T-helper 1 cell treated with Interleukin-12 subunit alpha and Interleukin-12 subunit beta and Interleukin-4 antibody, amounts not matched to agents 30 ng/mL and 1 ng/mL, for 36 hours (primary cell): ENCODE measurements at regions not wholly inside any gene's neighbourhood (a gene's known extent, or its start where the extent isn't known, plus 50 kb on each side); places are given as distances from the start of the nearest gene placed in this dataset.
"Not testable (repeated sequence)": the region's sequence is repeated elsewhere in the genome, so short reads cannot be mapped to it uniquely, and the experiment has no call there.

Experiments
- intact Hi-C: fragments of 100-400 bp; cut with micrococcal nuclease; formaldehyde crosslinking; loops from one replicate; pipeline ENCODE4 v1.15.1; 2024

- intact Hi-C loops = not testable (repeated sequence)
These were observed 57.4 kb downstream of the FTHL17 start for GRCh38 chrX:31014474-31014873.

- intact Hi-C loops = no loop called here
These were observed 59.3 kb downstream of the FTHL17 start for GRCh38 chrX:31012509-31013025.

- intact Hi-C loops = no loop called here
These were observed 64.5 kb downstream of the FTHL17 start for GRCh38 chrX:31007321-31007720.

- intact Hi-C loops = no loop called here
These were observed 65.8 kb downstream of the FTHL17 start for GRCh38 chrX:31006027-31006426.

GRCh38 chrX:30997411-30997810, 74.4 kb downstream of the FTHL17 start:
- intact Hi-C loops = no loop called here

GRCh38 chrX:30995705-30996104, 76.1 kb downstream of the FTHL17 start:
- intact Hi-C loops = no loop called here

- intact Hi-C loops = no loop called here
These were observed 76.7 kb downstream of the FTHL17 start for GRCh38 chrX:30995060-30995700.

- intact Hi-C loops = not testable (repeated sequence)
These were observed 77.8 kb downstream of the FTHL17 start for GRCh38 chrX:30994018-30994417.

- intact Hi-C loops = no loop called here
These were observed 79.4 kb downstream of the FTHL17 start for GRCh38 chrX:30992381-30992904.

- intact Hi-C loops = no loop called here
These were observed 81.5 kb downstream of the FTHL17 start for GRCh38 chrX:30990361-30990760.

GRCh38 chrX:30982467-30982866, 89.4 kb downstream of the FTHL17 start:
- intact Hi-C loops = no loop called here

- intact Hi-C loops = no loop called here
These were observed 89.9 kb downstream of the FTHL17 start for GRCh38 chrX:30981968-30982367.

GRCh38 chrX:30979271-30979670, 90.2 kb upstream of the TAB3 start:
- intact Hi-C loops = no loop called here

GRCh38 chrX:30975467-30975866, 86.4 kb upstream of the TAB3 start:
- intact Hi-C loops = no loop called here

- intact Hi-C loops = loop anchor here (5.0 kb wide), 2 partner anchors 142 to 337 kb away; no protein-coding TSS in a partner anchor
These were observed 84.9 kb upstream of the TAB3 start for GRCh38 chrX:30973784-30974427.

- intact Hi-C loops = loop anchor here (1.0 to 5.0 kb wide), 7 partner anchors 67 to 686 kb away; no protein-coding TSS in a partner anchor
These were observed 82.9 kb upstream of the TAB3 start for GRCh38 chrX:30971774-30972603.

- intact Hi-C loops = no loop called here
These were observed 78.5 kb upstream of the TAB3 start for GRCh38 chrX:30967516-30967915.

- intact Hi-C loops = no loop called here
These were observed 76.7 kb upstream of the TAB3 start for GRCh38 chrX:30965767-30966166.

GRCh38 chrX:30961387-30962174, 72.5 kb upstream of the TAB3 start:
- intact Hi-C loops = no loop called here

GRCh38 chrX:30957753-30958152, 68.7 kb upstream of the TAB3 start:
- intact Hi-C loops = no loop called here

- intact Hi-C loops = no loop called here
These were observed 66.6 kb upstream of the TAB3 start for GRCh38 chrX:30955687-30956086.
